ENCODE measurements at regions not wholly inside any gene's neighbourhood (a gene's known extent, or its start where the extent isn't known, plus 50 kb on each side); places are given as distances from the start of the nearest gene placed in this dataset.

DNA sequence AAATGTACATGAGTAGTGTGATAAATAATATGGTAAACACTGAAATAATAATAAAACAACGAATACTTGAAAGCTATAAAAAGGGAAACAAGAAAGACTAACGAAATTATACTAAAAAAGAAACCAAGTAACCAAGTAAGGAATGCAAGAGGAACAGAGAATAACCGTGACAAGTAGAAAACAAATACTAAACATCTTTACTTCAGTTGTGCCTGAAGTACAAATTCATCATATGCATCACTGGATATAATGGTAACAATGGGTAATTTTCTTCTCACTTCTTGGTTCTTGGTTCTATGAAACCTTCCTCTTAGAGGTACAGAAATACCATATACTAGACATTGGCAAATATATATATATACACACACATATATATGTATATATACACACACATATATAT is 1093.6 kb upstream of the B3GALT2 start:
- Histone ChIP-seq H3K27ac (ENCODE audit: low read depth in 2 of 2, low read length in 2 of 2) (no peak overlapping the region), H3K4me3 (ENCODE audit: low read length in 3 of 3) (no peak overlapping the region), H3K4me1 (ENCODE audit: control insufficient read depth in 2 of 3, insufficient read depth in 2 of 3, low read depth in 1 of 3, low read length in 3 of 3) (no peaks in the 10 kb centered on the region), H3K36me3 (ENCODE audit: control insufficient read depth in 2 of 3, insufficient read depth in 3 of 3, low read length in 3 of 3) (no peaks in the 10 kb centered on the region), H3K27me3 (ENCODE audit: control insufficient read depth, insufficient read depth, low read length) (no peaks in the 10 kb centered on the region), H3K9me3 (ENCODE audit: control insufficient read depth in 2 of 3, insufficient read depth in 1 of 3, low read length in 3 of 3) (peaks cover 0 to 2% (median 0%) of the 10 kb centered on the region in 3 donors), H3K9ac (ENCODE audit: low read length in 3 of 3) (no peak overlapping the region)
- no peak for DNase-seq
- TF ChIP-seq, protein P1, sequence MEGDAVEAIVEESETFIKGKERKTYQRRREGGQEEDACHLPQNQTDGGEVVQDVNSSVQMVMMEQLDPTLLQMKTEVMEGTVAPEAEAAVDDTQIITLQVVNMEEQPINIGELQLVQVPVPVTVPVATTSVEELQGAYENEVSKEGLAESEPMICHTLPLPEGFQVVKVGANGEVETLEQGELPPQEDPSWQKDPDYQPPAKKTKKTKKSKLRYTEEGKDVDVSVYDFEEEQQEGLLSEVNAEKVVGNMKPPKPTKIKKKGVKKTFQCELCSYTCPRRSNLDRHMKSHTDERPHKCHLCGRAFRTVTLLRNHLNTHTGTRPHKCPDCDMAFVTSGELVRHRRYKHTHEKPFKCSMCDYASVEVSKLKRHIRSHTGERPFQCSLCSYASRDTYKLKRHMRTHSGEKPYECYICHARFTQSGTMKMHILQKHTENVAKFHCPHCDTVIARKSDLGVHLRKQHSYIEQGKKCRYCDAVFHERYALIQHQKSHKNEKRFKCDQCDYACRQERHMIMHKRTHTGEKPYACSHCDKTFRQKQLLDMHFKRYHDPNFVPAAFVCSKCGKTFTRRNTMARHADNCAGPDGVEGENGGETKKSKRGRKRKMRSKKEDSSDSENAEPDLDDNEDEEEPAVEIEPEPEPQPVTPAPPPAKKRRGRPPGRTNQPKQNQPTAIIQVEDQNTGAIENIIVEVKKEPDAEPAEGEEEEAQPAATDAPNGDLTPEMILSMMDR (IDR thresholded peaks at IDR 0.05; ENCODE audit: borderline replicate concordance, extremely low read depth, insufficient read depth) = no peak
- no peak for FAIRE-seq
- intact Hi-C loops (cut with DNase I) = no loop called here

DNA sequence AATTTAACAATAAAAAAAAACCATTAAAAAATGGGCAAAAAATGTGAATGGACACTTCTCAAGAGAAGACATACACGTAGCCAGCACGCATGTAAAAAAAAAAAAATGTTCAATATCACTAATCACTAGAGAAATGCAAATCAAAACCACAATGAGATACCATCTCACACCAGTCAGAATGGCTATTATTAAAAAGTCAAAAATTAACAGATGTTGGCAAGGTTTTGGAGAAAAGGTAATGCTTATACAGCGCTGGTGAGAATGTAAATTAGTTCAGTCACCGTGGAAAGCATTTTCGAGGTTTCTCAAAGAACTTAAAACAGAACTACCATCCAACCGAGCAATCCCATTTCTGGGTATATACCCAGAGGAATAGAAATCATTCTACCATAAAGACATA is 1091.5 kb upstream of the B3GALT2 start:
- intact Hi-C loops (cut with DNase I) = no loop called here
- DNase-seq = no peak
- H3K27me3 ChIP-seq (ENCODE audit: control insufficient read depth, insufficient read depth, low read length) = no peaks in the 10 kb centered on the region
- no peaks in the 10 kb centered on the region for H3K4me1 ChIP-seq (ENCODE audit: control insufficient read depth in 2 of 3, insufficient read depth in 2 of 3, low read depth in 1 of 3, low read length in 3 of 3)
- TF ChIP-seq, protein P1 (IDR thresholded peaks at IDR 0.05; ENCODE audit: borderline replicate concordance, extremely low read depth, insufficient read depth) = no peak
- no peak overlapping the region for H3K27ac ChIP-seq (ENCODE audit: low read depth in 2 of 2, low read length in 2 of 2)
- H3K36me3 ChIP-seq (ENCODE audit: control insufficient read depth in 2 of 3, insufficient read depth in 3 of 3, low read length in 3 of 3) = no peaks in the 10 kb centered on the region
- H3K9ac ChIP-seq (ENCODE audit: low read length in 3 of 3) = no peak overlapping the region
- H3K4me3 ChIP-seq (ENCODE audit: low read length in 3 of 3) = no peak overlapping the region
- H3K9me3 ChIP-seq (ENCODE audit: control insufficient read depth in 2 of 3, insufficient read depth in 1 of 3, low read length in 3 of 3) = peaks cover 0 to 4% (median 0%) of the 10 kb centered on the region in 3 donors
- FAIRE-seq = no peak

DNA sequence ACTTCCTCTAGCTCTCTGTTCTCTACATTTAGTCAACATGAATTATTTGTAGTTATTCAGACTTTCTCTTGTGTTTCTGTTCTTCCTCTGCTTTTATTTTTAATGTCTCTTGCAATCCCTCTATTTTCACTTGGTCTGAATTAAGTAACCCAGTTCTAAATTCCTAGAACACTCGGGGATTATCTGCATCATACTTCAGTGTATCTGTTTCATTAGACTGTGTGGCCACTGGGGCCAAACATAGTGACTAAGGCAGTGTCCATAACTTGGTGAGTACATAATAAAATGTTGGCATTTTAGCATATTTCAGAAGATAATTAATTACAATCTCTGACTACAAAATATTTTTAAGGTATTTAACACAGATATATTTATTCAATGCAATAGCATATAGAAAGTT is 1087.2 kb upstream of the B3GALT2 start:
- TF ChIP-seq, protein P1 (IDR thresholded peaks at IDR 0.05; ENCODE audit: borderline replicate concordance, extremely low read depth, insufficient read depth) = no peak
- no peak overlapping the region for H3K4me3 ChIP-seq (ENCODE audit: low read length in 3 of 3)
- DNase-seq (no peak), FAIRE-seq (no peak)
- no peak overlapping the region for H3K27ac ChIP-seq (ENCODE audit: low read depth in 2 of 2, low read length in 2 of 2)
- H3K27me3 ChIP-seq (ENCODE audit: control insufficient read depth, insufficient read depth, low read length) = no peaks in the 10 kb centered on the region
- no peak overlapping the region for H3K9ac ChIP-seq (ENCODE audit: low read length in 3 of 3)
- no peaks in the 10 kb centered on the region for H3K4me1 ChIP-seq (ENCODE audit: control insufficient read depth in 2 of 3, insufficient read depth in 2 of 3, low read depth in 1 of 3, low read length in 3 of 3)
- no peaks in the 10 kb centered on the region for H3K36me3 ChIP-seq (ENCODE audit: control insufficient read depth in 2 of 3, insufficient read depth in 3 of 3, low read length in 3 of 3)
- intact Hi-C loops (cut with DNase I) = no loop called here
- H3K9me3 ChIP-seq (ENCODE audit: control insufficient read depth in 2 of 3, insufficient read depth in 1 of 3, low read length in 3 of 3) = peaks cover 0 to 4% (median 0%) of the 10 kb centered on the region in 3 donors

DNA sequence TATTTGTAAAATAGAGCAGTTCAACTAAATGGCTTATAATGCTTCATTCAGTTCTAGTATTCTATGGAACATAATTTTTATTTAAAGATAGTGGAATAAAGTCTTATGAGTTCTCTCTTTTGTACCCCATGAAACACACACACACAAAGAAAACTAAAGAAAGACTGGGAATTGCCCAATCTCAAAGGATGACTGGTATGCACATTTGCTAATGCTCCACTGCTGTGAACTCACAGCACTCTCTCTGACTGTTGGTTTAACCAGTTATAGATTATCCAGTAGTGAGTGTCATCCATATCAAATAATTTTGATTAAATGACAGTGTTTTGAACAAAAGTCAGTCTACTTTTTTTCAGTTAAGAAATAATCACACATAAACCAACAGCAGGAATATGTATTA is 1082.4 kb upstream of the B3GALT2 start:
- no peak overlapping the region for H3K4me3 ChIP-seq (ENCODE audit: low read length in 3 of 3)
- H3K4me1 ChIP-seq (ENCODE audit: control insufficient read depth in 2 of 3, insufficient read depth in 2 of 3, low read depth in 1 of 3, low read length in 3 of 3) = no peaks in the 10 kb centered on the region
- FAIRE-seq (no peak), DNase-seq (no peak)
- TF ChIP-seq, protein P1 (IDR thresholded peaks at IDR 0.05; ENCODE audit: borderline replicate concordance, extremely low read depth, insufficient read depth) = no peak
- H3K9me3 ChIP-seq (ENCODE audit: control insufficient read depth in 2 of 3, insufficient read depth in 1 of 3, low read length in 3 of 3) = peaks cover 0 to 2% (median 0%) of the 10 kb centered on the region in 3 donors
- H3K36me3 ChIP-seq (ENCODE audit: control insufficient read depth in 2 of 3, insufficient read depth in 3 of 3, low read length in 3 of 3) = no peaks in the 10 kb centered on the region
- H3K9ac ChIP-seq (ENCODE audit: low read length in 3 of 3) = no peak overlapping the region
- H3K27me3 ChIP-seq (ENCODE audit: control insufficient read depth, insufficient read depth, low read length) = no peaks in the 10 kb centered on the region
- no peak overlapping the region for H3K27ac ChIP-seq (ENCODE audit: low read depth in 2 of 2, low read length in 2 of 2)
- intact Hi-C loops (cut with DNase I) = no loop called here

Measured in kidney (tissue), 13 donors.